HEK293T (cell line): ENCODE measurements at regions not wholly inside any gene's neighbourhood (a gene's known extent, or its start where the extent isn't known, plus 50 kb on each side); places are given as distances from the start of the nearest gene placed in this dataset.

Source experiments
- CTCF ChIA-PET: fragments of 350-600 bp; formaldehyde crosslinking; extraction: SDS; loops from one replicate; lab custom pipeline; 2021; ENCODE audit warnings: antibody characterized with exemption, inconsistent platforms; lab: Yijun Ruan, JAX
- POLR2A ChIA-PET: fragments of 350-600 bp; formaldehyde crosslinking; extraction: SDS; loops from one replicate; lab custom pipeline; 2020; ENCODE audit warnings: antibody characterized with exemption, inconsistent platforms; lab: Yijun Ruan, JAX
- DNase-seq: peaks from one replicate; pipeline ENCODE4 v3.0.0; 2012; ENCODE audit warnings: mixed read lengths; ENCODE audit errors: extremely low spot score
- ARNT ChIP-seq: fragments of 450-650 bp; IDR thresholded peaks from 2 replicates; pipeline ENCODE4 v1.6.1; 2017; ENCODE audit warnings: mild to moderate bottlenecking
- BHLHE40 ChIP-seq: fragments of 450-650 bp; IDR thresholded peaks from 2 replicates; pipeline ENCODE4 v1.6.1; 2016; ENCODE audit warnings: mild to moderate bottlenecking, moderate library complexity, borderline replicate concordance
- CTBP1 ChIP-seq: fragments of 450-650 bp; IDR thresholded peaks from 2 replicates; pipeline ENCODE4 v1.6.1; 2016; ENCODE audit warnings: borderline replicate concordance
- ELF4 ChIP-seq: fragments of 450-650 bp; IDR thresholded peaks from 2 replicates; pipeline ENCODE4 v1.6.1; 2017; ENCODE audit warnings: antibody characterized with exemption
- FOXA1 ChIP-seq: fragments of 450-650 bp; IDR thresholded peaks from 2 replicates; pipeline ENCODE4 v1.6.1; 2016; ENCODE audit warnings: mild to moderate bottlenecking
- FOXK2 ChIP-seq: fragments of 450-650 bp; IDR thresholded peaks from 2 replicates; pipeline ENCODE4 v1.6.1; 2016; ENCODE audit warnings: mild to moderate bottlenecking
- FOXM1 ChIP-seq: fragments of 450-650 bp; IDR thresholded peaks from 2 replicates; pipeline ENCODE4 v1.6.1; 2017; ENCODE audit warnings: mild to moderate bottlenecking, borderline replicate concordance
- HDGF ChIP-seq: fragments of 450-650 bp; IDR thresholded peaks from 2 replicates; pipeline ENCODE4 v1.6.1; 2017; ENCODE audit warnings: antibody characterized with exemption, borderline replicate concordance
- L3MBTL2 ChIP-seq: fragments of 450-650 bp; conservative IDR thresholded peaks from 2 replicates; pipeline ENCODE4 v1.6.1; 2016; ENCODE audit warnings: mild to moderate bottlenecking
- LEF1 ChIP-seq: fragments of 450-650 bp; IDR thresholded peaks from 2 replicates; pipeline ENCODE4 v1.6.1; 2017; ENCODE audit warnings: mild to moderate bottlenecking, borderline replicate concordance
- NFRKB ChIP-seq: fragments of 450-650 bp; IDR thresholded peaks from 2 replicates; pipeline ENCODE4 v1.6.1; 2016; ENCODE audit warnings: mild to moderate bottlenecking, moderate library complexity
- SP1 ChIP-seq: fragments of 450-650 bp; IDR thresholded peaks from 2 replicates; pipeline ENCODE4 v1.6.1; 2017
- SUZ12 ChIP-seq: fragments of 450-650 bp; IDR thresholded peaks from 2 replicates; pipeline ENCODE4 v1.6.1; 2016; ENCODE audit warnings: mild to moderate bottlenecking
- TARDBP ChIP-seq: fragments of 450-650 bp; IDR thresholded peaks from 2 replicates; pipeline ENCODE4 v1.6.1; 2016
- ZNF384 ChIP-seq: fragments of 450-650 bp; IDR thresholded peaks from 2 replicates; pipeline ENCODE4 v1.6.1; 2016
- TF ChIP-seq, protein P1 (sequence below): fragments of 450-650 bp; IDR thresholded peaks from 2 replicates; pipeline ENCODE4 v1.6.1; 2016

GRCh38 chr12:88399811-88400210 lies 180.5 kb downstream of the KITLG start:
- POLR2A ChIA-PET, result no interaction called here
- no peak for TF ChIP-seq ARNT
- no peak for TF ChIP-seq CTBP1
- no peak for TF ChIP-seq NFRKB
- no peak for TF ChIP-seq ELF4
- no peak for TF ChIP-seq L3MBTL2
- TF ChIP-seq FOXA1, result no peak
- CTCF ChIA-PET, result no interaction called here
- no peak for DNase-seq

DNA sequence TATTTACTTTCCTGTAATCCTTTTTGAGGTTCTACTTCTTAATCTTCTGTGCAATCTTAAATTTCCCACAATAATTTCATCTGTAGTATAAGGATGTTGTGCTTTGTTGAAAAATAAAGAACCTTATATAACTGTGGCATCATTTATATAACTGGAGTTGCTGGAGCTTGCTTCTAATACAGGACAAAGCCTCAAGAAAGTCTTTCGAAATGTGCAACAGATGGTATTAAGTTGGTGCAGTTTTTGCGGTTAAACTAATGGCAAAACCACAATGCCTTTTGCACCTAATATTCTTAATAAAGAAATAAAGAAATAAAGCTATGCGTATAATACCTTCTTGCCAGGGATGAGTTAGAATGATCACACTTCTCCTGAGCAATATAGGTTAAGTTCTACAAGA lies 180.0 kb downstream of the KITLG start:
- ChIA-PET CTCF (no interaction called here), POLR2A (no interaction called here)
- TF ChIP-seq LEF1 (no peak), L3MBTL2 (no peak), ZNF384 (no peak), TARDBP (no peak)
- DNase-seq, result no peak

DNA sequence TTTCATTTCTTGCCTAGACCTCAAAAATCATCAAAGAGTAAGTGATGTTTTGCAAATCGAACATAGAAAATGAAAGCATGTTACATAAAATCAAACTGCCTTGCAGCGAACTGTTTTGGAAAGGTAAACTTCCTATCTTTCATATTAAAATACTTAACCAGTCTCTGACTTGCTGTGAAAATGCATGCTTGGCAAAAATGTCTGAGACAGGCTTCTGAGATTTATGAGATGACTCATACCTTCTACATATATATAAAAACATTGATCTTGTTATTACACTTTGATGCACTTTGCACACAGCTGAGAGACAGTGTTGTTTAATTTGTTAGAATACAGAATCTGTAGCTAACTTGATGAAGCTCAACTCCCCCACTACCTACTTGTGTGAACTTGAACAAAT lies 179.1 kb downstream of the KITLG start:
- DNase-seq, result no peak
- ChIA-PET CTCF (no interaction called here), POLR2A (no interaction called here)
- TF ChIP-seq ELF4, result no peak
- TF ChIP-seq, protein P1, sequence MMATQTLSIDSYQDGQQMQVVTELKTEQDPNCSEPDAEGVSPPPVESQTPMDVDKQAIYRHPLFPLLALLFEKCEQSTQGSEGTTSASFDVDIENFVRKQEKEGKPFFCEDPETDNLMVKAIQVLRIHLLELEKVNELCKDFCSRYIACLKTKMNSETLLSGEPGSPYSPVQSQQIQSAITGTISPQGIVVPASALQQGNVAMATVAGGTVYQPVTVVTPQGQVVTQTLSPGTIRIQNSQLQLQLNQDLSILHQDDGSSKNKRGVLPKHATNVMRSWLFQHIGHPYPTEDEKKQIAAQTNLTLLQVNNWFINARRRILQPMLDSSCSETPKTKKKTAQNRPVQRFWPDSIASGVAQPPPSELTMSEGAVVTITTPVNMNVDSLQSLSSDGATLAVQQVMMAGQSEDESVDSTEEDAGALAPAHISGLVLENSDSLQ, result no peak
- TF ChIP-seq FOXA1, result no peak
- TF ChIP-seq HDGF, result no peak
- no peak for TF ChIP-seq FOXK2
- no peak for TF ChIP-seq FOXM1
- no peak for TF ChIP-seq SP1
- TF ChIP-seq NFRKB, result no peak
- no peak for TF ChIP-seq SUZ12
- no peak for TF ChIP-seq TARDBP

- ChIA-PET POLR2A (no interaction called here), CTCF (no interaction called here)
- TF ChIP-seq CTBP1, result no peak
- TF ChIP-seq FOXA1, result no peak
- no peak for TF ChIP-seq ELF4
- TF ChIP-seq ZNF384, result no peak
- TF ChIP-seq HDGF, result no peak
- no peak for TF ChIP-seq BHLHE40
- TF ChIP-seq SP1, result no peak
- TF ChIP-seq NFRKB, result no peak
- TF ChIP-seq ARNT, result no peak
- TF ChIP-seq L3MBTL2, result no peak
- TF ChIP-seq SUZ12, result no peak
- no peak for TF ChIP-seq LEF1
- no peak for TF ChIP-seq FOXK2
- no peak for TF ChIP-seq FOXM1
- TF ChIP-seq TARDBP, result no peak
- TF ChIP-seq, protein P1, result no peak
- no peak for DNase-seq
Measured at GRCh38 chr12:88406905-88407304, 173.4 kb downstream of the KITLG start.

GRCh38 chr12:88408823-88409222 lies 171.4 kb downstream of the KITLG start:
- TF ChIP-seq ELF4 (no peak), BHLHE40 (no peak), L3MBTL2 (no peak), CTBP1 (no peak), ZNF384 (no peak), SP1 (no peak), LEF1 (no peak), FOXA1 (no peak), FOXM1 (no peak), SUZ12 (no peak)
- ChIA-PET CTCF (no interaction called here), POLR2A (no interaction called here)
- no peak for DNase-seq

DNA sequence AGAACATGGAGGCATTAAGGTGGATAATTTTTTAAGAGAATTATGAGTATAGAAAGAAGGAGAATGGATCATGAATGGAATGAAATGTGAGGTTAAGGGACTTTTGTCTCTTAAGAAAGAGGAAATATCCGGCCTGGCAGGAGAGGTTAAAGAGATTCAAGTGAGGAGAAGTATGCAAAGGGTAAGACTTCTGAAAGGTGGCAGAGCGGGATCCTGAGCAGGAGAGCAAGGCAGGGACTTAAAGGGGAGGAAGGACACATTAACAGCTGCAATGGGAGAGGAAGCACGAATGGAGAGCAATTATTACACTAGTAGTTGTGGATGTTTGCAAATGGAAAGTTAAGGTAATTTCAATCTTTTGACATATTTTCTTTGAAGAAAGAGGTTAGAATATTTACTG lies 171.0 kb downstream of the KITLG start:
- ChIA-PET CTCF (no interaction called here), POLR2A (no interaction called here)
- no peak for DNase-seq
- TF ChIP-seq L3MBTL2, result no peak
- no peak for TF ChIP-seq NFRKB
- no peak for TF ChIP-seq FOXA1
- TF ChIP-seq SP1, result no peak
- no peak for TF ChIP-seq BHLHE40
- TF ChIP-seq ELF4, result no peak
- no peak for TF ChIP-seq CTBP1
- TF ChIP-seq, protein P1, result no peak
- TF ChIP-seq FOXK2, result no peak
- no peak for TF ChIP-seq HDGF
- no peak for TF ChIP-seq TARDBP
- no peak for TF ChIP-seq FOXM1
- no peak for TF ChIP-seq ZNF384

DNA sequence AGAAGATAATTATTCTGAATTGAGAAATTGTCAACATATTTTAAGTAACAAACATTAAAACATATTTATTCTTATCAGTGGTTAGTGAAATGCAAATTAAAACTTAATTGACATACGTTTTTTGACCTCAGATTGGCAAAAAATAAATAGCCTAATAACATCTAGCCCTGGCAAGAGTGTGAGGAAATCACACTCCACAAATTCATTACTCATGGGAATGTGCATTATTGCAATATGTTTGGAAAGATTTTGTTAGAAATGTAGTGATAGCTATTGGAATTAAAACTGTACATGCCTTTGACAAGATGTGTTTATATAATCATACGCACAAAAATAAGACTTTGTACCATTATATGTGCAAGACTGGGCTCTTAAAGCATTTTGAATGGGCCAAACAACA lies 168.6 kb downstream of the KITLG start:
- no peak for DNase-seq
- ChIA-PET CTCF (no interaction called here), POLR2A (no interaction called here)
- TF ChIP-seq BHLHE40 (no peak), ARNT (no peak), HDGF (no peak), TARDBP (no peak), L3MBTL2 (no peak), FOXK2 (no peak), LEF1 (no peak), SP1 (no peak), FOXM1 (no peak), ELF4 (no peak), FOXA1 (no peak), CTBP1 (no peak), SUZ12 (no peak), NFRKB (no peak), ZNF384 (no peak)
- TF ChIP-seq, protein P1, result no peak
